HG03432 (cell line): ENCODE measurements at regions not wholly inside any gene's neighbourhood (a gene's known extent, or its start where the extent isn't known, plus 50 kb on each side); places are given as distances from the start of the nearest gene placed in this dataset.
A peak's percentile ranks its signal among the peaks of the same experiment; 100 is the strongest.
"Not testable (repeated sequence)": the region's sequence is repeated elsewhere in the genome, so short reads cannot be mapped to it uniquely, and the experiment has no call there.

Experiments
- ATAC-seq: cut with Tn5 transposase; IDR thresholded peaks from one replicate; pipeline ENCODE4 v1.9.1; 2021; ENCODE audit warnings: mild to moderate bottlenecking, moderate library complexity; ENCODE audit not compliant: unreplicated experiment

GRCh38 chr7:106452031-106452851, 167.5 kb upstream of the NAMPT start:
- no peak for ATAC-seq

- ATAC-seq = no peak
Observed at GRCh38 chr7:106451171-106451570, 166.4 kb upstream of the NAMPT start.

- ATAC-seq = no peak
Observed at GRCh38 chr7:106450716-106451115, 165.9 kb upstream of the NAMPT start.

GRCh38 chr7:106448992-106449859, 164.4 kb upstream of the NAMPT start:
- ATAC-seq = no peak

GRCh38 chr7:106448346-106448991, 163.7 kb upstream of the NAMPT start:
- no peak for ATAC-seq

GRCh38 chr7:106447318-106447847, 162.6 kb upstream of the NAMPT start:
- no peak for ATAC-seq

GRCh38 chr7:106445366-106445765, 160.6 kb upstream of the NAMPT start:
- not testable (repeated sequence) for ATAC-seq

- ATAC-seq = no peak
Observed at GRCh38 chr7:106444068-106444655, 159.4 kb upstream of the NAMPT start.

- ATAC-seq = no peak
Observed at GRCh38 chr7:106443156-106443555, 158.4 kb upstream of the NAMPT start.

GRCh38 chr7:106442476-106442875, 157.7 kb upstream of the NAMPT start:
- no peak for ATAC-seq

- ATAC-seq = not testable (repeated sequence)
Observed at GRCh38 chr7:106441343-106441742, 156.6 kb upstream of the NAMPT start.

GRCh38 chr7:106436933-106437332, 152.2 kb upstream of the NAMPT start:
- ATAC-seq = not testable (repeated sequence)

GRCh38 chr7:106433377-106433776, 148.6 kb upstream of the NAMPT start:
- ATAC-seq = no peak

GRCh38 chr7:106430535-106431455, 146.0 kb upstream of the NAMPT start:
- no peak for ATAC-seq

GRCh38 chr7:106430103-106430502, 145.3 kb upstream of the NAMPT start:
- ATAC-seq = no peak

- no peak for ATAC-seq
Observed at GRCh38 chr7:106426803-106427202, 142.0 kb upstream of the NAMPT start.

- ATAC-seq = peak; percentile 94
Observed at GRCh38 chr7:106425017-106425719, 140.4 kb upstream of the NAMPT start.

GRCh38 chr7:106424476-106425016, 139.8 kb upstream of the NAMPT start:
- ATAC-seq = no peak
